GM13976 (cell line): ENCODE measurements at regions not wholly inside any gene's neighbourhood (a gene's known extent, or its start where the extent isn't known, plus 50 kb on each side); places are given as distances from the start of the nearest gene placed in this dataset.

Experiments
- DNase-seq: peaks from one replicate; pipeline ENCODE4 v3.0.0; 2012; ENCODE audit warnings: low spot score
- in situ Hi-C: fragments of 300-500 bp; cut with MboI; formaldehyde crosslinking; loops from one replicate; pipeline ENCODE4 v1.12.0; 2022; ENCODE audit warnings: low sequenced_read_pairs, mixed read lengths, inconsistent platforms; ENCODE audit not compliant: unreplicated experiment
- TF ChIP-seq, protein P1 (sequence below): IDR thresholded peaks from 2 replicates; pipeline ENCODE4 v1.5.1; 2012; ENCODE audit warnings: borderline replicate concordance, mild to moderate bottlenecking; ENCODE audit not compliant: insufficient read depth; ENCODE audit errors: extremely low read depth, missing control alignments, control extremely low read depth

DNA sequence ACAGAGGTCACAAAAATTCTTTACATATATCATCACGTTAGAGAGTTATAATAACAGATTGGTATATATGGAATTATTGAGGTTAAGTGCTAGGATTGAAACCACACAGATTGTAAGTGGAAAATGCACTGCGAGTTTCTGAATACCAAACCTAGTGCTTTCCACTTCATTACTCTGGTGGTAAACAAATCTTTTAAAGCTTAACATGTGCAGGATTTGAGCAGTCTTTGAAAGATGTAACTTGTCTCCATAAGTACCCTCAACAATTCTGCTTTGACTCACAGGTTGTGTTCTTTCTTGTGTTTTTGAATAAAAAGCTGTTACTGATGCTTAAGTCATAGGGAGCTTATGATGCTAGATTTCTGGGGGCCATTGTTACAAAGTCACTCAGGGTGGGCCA lies 314.7 kb upstream of the DACH1 start:
- TF ChIP-seq, protein P1, sequence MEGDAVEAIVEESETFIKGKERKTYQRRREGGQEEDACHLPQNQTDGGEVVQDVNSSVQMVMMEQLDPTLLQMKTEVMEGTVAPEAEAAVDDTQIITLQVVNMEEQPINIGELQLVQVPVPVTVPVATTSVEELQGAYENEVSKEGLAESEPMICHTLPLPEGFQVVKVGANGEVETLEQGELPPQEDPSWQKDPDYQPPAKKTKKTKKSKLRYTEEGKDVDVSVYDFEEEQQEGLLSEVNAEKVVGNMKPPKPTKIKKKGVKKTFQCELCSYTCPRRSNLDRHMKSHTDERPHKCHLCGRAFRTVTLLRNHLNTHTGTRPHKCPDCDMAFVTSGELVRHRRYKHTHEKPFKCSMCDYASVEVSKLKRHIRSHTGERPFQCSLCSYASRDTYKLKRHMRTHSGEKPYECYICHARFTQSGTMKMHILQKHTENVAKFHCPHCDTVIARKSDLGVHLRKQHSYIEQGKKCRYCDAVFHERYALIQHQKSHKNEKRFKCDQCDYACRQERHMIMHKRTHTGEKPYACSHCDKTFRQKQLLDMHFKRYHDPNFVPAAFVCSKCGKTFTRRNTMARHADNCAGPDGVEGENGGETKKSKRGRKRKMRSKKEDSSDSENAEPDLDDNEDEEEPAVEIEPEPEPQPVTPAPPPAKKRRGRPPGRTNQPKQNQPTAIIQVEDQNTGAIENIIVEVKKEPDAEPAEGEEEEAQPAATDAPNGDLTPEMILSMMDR, result no peak
- DNase-seq, result no peak
- in situ Hi-C loops, result no loop called here

DNA sequence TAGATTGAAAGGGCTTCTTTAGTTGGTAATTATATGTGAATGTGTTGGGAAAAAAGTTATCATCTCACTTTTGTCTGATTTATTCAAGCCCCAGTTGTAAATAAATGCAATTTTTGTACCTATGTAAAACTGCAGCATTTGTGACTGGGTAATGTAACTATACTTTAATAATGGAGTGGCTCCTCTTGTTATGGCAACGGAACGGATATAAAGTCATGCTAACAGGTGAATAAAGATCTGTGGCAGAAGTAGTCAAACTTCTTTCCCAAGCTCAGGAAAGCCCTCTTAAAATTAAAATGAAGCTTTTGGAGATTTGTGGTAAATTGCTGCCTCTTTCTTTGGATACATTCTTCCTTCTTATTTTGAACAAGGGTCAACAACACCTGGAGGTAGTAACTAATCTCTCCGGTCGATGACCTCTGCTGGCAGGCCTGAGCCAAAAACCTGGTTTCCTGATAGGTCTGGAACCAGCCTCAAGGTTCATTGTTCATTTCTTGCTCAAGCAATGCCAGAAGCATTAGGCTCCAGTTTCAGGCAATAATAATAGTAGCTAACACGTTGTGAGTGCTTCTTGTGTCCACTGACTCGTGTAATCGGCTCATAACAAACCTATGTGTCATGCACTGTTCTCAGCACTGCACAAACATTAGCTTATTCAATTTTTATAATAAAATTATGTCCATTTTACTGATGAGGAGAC lies 313.4 kb upstream of the DACH1 start:
- no peak for DNase-seq
- in situ Hi-C loops, result no loop called here
- TF ChIP-seq, protein P1, result no peak

DNA sequence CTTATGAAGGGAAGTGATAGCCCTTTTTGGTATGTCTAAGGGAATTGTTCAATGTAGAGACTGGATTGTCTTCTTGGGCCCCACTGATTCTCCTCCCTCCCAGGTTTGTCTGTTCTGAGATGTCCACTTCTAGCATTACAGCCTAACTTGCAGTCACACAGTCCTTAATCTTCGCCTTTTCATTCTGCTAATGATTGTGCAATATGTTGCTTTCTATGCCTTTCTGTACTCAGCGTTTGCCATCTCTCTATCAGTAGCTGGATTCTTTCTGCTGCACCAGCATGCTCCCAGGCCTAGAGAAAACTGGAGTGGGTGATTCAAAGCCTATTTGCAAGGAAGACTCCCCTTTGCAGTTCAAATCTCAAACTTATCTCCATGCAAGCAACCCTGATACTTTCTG lies 307.5 kb upstream of the DACH1 start:
- TF ChIP-seq, protein P1, result no peak
- no peak for DNase-seq
- in situ Hi-C loops, result no loop called here

DNA sequence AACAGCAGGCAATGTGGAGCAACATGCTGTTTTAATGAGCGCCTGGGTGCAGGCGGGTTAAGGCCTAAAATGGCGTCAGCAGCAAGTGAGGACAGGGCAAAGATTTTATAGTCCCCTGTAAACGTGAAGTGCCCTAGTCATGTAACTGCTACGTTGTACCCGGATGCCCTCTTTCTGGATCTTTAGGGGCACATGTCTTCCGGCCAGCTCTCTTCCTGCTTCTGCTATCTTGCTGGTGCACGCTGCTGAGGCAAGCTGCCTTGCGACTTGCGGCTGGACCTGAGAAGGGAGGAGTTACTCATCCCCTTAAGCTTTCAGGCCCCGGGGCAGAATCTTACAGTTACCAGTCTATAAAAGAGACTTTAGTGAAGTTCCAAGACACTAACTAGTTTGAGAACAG lies 303.6 kb upstream of the DACH1 start:
- TF ChIP-seq, protein P1, result no peak
- in situ Hi-C loops, result no loop called here
- DNase-seq, result no peak

DNA sequence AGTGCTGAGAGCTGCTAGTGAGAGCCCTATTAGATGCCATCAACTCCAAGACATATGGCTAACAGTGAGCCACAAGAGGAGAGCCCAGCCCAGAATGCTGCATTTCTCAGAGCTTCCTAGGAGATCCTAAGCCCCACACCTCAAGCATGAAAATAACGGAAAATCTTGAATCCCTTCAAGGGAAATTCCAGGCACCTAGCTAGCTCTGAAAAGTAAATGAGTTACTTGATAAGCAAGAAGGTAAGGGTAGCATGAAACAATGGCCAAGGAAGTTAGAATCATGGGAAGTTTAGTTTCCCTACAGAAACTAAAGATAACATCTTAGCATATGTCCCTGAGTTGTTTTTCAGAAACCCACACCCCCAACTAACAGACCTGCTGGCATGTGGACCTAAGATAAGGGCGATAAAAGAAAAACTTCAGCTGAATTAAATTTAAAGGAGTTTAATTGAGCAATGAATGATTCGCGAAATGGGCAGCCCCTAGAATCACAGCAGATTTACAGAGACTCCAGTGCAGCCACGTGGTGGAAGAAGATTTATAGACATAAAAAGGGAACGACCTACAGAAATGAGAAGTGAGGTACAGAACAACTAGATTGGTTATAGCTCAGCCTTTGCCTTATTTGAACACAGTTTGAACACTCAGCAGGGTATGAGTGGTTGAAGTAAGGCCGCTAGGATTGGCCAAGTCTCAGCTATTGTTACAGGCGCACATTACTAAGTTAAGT lies 301.3 kb upstream of the DACH1 start:
- in situ Hi-C loops, result no loop called here
- no peak for DNase-seq
- TF ChIP-seq, protein P1, result no peak

DNA sequence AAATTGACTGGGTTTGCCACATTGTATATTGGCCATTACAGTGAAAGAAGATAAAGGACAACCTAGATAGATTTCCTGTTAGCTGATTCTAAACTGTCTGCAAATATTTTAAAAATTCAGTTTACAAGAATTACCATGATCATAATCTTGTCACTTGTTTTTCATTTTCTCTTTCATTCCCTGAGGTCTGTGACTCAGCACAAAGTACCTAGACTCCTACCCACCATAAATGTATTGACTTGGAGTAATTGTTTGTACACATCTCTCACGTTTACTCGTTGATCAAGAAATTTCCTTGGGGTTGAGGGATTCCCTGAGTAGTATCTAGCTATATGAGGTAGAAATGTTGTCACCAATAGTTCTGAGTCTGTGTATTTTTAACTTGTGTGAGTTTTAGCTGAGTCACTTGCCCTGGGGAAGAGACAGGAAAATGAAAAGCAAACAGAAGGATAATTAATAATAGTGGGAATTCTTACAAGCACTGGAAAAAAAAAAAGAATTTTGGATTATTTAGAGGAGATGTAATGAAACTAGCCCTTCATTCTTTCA lies 299.2 kb upstream of the DACH1 start:
- in situ Hi-C loops, result no loop called here
- no peak for DNase-seq
- TF ChIP-seq, protein P1, result no peak
